ENCODE measurements at regions not wholly inside any gene's neighbourhood (a gene's known extent, or its start where the extent isn't known, plus 50 kb on each side); places are given as distances from the start of the nearest gene placed in this dataset.

DNA sequence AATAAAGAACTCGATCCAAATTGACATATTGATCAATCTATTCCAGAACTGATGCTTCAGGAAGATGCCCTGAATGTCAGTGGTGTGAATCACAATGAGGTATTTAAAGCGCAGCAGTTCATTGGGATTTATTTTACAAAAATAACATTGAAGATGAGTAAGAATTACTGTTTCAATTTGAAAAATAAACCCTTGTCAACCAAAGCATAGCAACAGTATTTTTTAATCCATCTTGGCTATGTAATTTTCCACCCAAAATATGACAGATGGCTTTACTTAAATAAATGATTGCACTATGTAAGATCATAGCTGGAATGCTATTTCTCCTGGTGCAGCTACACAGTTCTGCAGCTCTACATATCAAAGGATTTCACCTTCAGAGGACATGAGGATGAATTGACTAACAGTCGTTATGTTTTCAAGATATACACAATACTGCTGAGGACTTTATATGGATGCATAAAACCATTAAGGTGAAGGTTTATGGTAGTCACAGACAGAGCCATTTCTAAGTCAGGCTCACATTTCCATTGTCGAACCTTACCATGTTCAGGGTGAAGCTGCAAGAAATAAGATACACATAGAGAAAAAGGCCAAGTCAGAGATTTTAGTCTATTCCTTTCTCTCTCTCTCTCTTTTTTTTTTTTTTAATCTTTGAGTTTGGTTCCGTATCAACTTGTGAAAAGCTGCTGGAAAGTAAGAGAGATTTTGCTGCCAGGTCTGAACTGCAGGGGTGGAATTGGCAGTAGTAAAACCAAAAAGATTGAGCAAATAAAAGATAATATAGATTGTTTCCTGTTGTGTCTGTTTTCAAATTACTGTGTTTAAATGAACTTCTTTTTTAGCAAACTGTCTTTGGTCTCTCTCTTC lies 398.0 kb upstream of the CDH20 start:
- TF ChIP-seq POLR2A (IDR thresholded peaks at IDR 0.05; ENCODE audit: low read depth, low read length) (no peak), POLR2AphosphoS5 (IDR thresholded peaks at IDR 0.05; ENCODE audit: low read depth, low read length) (no peak), TAF1 (IDR thresholded peaks at IDR 0.05; ENCODE audit: borderline replicate concordance, low read depth, low read length) (no peak)
